ENCODE measurements at regions not wholly inside any gene's neighbourhood (a gene's known extent, or its start where the extent isn't known, plus 50 kb on each side); places are given as distances from the start of the nearest gene placed in this dataset.

DNA sequence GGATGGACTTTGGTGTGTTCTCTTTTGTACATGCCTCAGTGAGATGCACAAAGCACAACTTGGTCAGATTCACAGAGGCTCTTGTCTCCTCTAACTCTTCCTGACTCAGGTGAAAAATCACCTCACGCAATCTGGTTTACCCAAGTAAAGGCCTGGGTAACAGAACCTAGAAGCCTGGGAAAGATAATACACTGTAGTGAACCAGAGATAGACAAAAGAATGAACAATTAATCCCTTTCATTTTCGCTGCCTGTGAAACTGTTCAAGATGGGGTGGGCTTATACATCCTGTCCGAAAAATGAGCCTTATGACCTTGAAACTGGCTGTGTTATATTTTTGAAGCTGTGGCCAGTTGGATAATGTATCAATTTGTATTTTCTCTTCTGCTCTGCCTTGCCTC, 678.9 kb upstream of the TEX47 start:
- intact Hi-C loops (cut with micrococcal nuclease; ENCODE audit: unreplicated experiment), result no loop called here
- CTCF ChIA-PET, result no interaction called here
- Mint-ChIP-seq H3K4me1 (ENCODE audit: low read depth, unreplicated experiment) (no peaks in the 10 kb centered on the region), H3K4me3 (ENCODE audit: low read depth, unreplicated experiment) (no peak overlapping the region), H3K36me3 (ENCODE audit: insufficient read depth, unreplicated experiment) (no peaks in the 10 kb centered on the region), H3K27ac (ENCODE audit: unreplicated experiment) (no peak overlapping the region), H3K9me3 (ENCODE audit: low read depth, unreplicated experiment) (no peaks in the 10 kb centered on the region), H3K27me3 (ENCODE audit: unreplicated experiment) (no peaks in the 10 kb centered on the region)
- TF ChIP-seq, protein P1, sequence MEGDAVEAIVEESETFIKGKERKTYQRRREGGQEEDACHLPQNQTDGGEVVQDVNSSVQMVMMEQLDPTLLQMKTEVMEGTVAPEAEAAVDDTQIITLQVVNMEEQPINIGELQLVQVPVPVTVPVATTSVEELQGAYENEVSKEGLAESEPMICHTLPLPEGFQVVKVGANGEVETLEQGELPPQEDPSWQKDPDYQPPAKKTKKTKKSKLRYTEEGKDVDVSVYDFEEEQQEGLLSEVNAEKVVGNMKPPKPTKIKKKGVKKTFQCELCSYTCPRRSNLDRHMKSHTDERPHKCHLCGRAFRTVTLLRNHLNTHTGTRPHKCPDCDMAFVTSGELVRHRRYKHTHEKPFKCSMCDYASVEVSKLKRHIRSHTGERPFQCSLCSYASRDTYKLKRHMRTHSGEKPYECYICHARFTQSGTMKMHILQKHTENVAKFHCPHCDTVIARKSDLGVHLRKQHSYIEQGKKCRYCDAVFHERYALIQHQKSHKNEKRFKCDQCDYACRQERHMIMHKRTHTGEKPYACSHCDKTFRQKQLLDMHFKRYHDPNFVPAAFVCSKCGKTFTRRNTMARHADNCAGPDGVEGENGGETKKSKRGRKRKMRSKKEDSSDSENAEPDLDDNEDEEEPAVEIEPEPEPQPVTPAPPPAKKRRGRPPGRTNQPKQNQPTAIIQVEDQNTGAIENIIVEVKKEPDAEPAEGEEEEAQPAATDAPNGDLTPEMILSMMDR (IDR thresholded peaks at IDR 0.05; ENCODE audit: unreplicated experiment), result no peak
- no TSS peak for BruUV-seq (replicated peaks)
- no peak for DNase-seq

DNA sequence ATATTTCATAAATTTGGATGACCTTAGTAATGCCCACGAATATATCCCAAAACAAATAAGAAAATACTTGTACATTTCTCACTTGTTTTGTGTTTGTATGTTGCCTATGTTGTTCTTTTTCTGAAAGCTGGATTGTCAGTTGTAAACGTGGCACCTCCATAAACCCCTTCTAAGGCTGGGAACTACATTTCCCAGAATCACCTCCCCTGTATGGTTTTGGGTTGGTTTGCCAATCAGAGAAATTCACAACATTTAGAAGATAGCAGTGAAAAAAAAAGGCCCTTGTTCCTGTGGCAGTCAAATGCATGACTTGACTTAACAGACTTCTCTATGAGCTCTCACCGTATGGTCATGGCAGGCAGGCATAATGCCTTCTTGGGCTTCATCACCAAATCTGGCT, 676.3 kb upstream of the STEAP1 start:
- H3K9me3 Mint-ChIP-seq (ENCODE audit: low read depth, unreplicated experiment), result no peaks in the 10 kb centered on the region
- no TSS peak for BruUV-seq (replicated peaks)
- no peak overlapping the region for H3K4me3 Mint-ChIP-seq (ENCODE audit: low read depth, unreplicated experiment)
- CTCF ChIA-PET, result no interaction called here
- no peaks in the 10 kb centered on the region for H3K4me1 Mint-ChIP-seq (ENCODE audit: low read depth, unreplicated experiment)
- no peak overlapping the region for H3K27ac Mint-ChIP-seq (ENCODE audit: unreplicated experiment)
- H3K36me3 Mint-ChIP-seq (ENCODE audit: insufficient read depth, unreplicated experiment), result no peaks in the 10 kb centered on the region
- no peaks in the 10 kb centered on the region for H3K27me3 Mint-ChIP-seq (ENCODE audit: unreplicated experiment)
- intact Hi-C loops (cut with micrococcal nuclease; ENCODE audit: unreplicated experiment), result no loop called here
- no peak for DNase-seq
- TF ChIP-seq, protein P1 (IDR thresholded peaks at IDR 0.05; ENCODE audit: unreplicated experiment), result no peak

DNA sequence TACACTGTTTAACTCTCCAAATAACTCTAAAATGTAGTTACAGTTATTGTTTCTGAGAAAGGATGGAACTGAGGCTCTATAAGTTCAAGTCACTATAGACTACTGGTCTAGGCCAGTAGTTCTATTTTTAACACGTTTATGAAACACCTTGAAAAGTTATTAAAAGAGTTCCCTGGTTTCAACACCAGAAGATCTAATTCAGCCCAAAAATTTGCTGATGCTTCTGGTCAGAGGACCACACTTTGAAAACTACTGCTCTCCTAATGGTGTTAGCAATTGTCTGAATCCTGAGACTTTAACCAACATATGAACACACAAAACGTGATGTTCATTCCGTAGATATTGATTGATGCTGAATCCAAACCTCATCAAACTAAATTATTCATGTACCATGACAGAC, 658.6 kb upstream of the STEAP1 start:
- Mint-ChIP-seq H3K27me3 (ENCODE audit: unreplicated experiment) (no peaks in the 10 kb centered on the region), H3K27ac (ENCODE audit: unreplicated experiment) (no peak overlapping the region), H3K36me3 (ENCODE audit: insufficient read depth, unreplicated experiment) (no peaks in the 10 kb centered on the region), H3K4me3 (ENCODE audit: low read depth, unreplicated experiment) (no peak overlapping the region), H3K4me1 (ENCODE audit: low read depth, unreplicated experiment) (no peaks in the 10 kb centered on the region), H3K9me3 (ENCODE audit: low read depth, unreplicated experiment) (no peaks in the 10 kb centered on the region)
- CTCF ChIA-PET, result no interaction called here
- TF ChIP-seq, protein P1 (IDR thresholded peaks at IDR 0.05; ENCODE audit: unreplicated experiment), result no peak
- intact Hi-C loops (cut with micrococcal nuclease; ENCODE audit: unreplicated experiment), result no loop called here
- no TSS peak for BruUV-seq (replicated peaks)
- no peak for DNase-seq

DNA sequence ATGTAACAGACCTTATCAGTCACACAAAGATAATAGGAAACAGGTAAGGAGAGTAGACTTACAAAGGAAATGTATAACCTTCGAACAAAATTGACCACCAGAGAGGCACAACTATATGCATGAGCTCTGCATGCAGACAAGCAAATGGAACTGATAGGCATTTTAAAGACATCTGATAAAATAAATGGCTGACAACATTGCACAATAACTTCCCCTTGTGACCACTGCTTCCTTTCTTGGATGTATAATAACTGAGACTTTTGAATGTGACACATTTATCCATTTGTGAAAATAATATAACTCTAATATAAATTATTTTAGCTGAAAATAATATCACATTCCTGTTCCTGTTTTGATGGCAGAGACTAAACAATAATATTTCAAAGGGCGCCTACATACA, 654.2 kb upstream of the STEAP1 start:
- Mint-ChIP-seq H3K27me3 (ENCODE audit: unreplicated experiment) (no peaks in the 10 kb centered on the region), H3K36me3 (ENCODE audit: insufficient read depth, unreplicated experiment) (no peaks in the 10 kb centered on the region), H3K4me1 (ENCODE audit: low read depth, unreplicated experiment) (no peaks in the 10 kb centered on the region), H3K27ac (ENCODE audit: unreplicated experiment) (no peak overlapping the region), H3K4me3 (ENCODE audit: low read depth, unreplicated experiment) (no peak overlapping the region), H3K9me3 (ENCODE audit: low read depth, unreplicated experiment) (no peaks in the 10 kb centered on the region)
- TF ChIP-seq, protein P1 (IDR thresholded peaks at IDR 0.05; ENCODE audit: unreplicated experiment), result no peak
- no peak for DNase-seq
- CTCF ChIA-PET, result interaction anchor here (0.6 kb wide), 1 partner anchor 13 kb away, joined by 4 read pairs; no protein-coding TSS in a partner anchor
- intact Hi-C loops (cut with micrococcal nuclease; ENCODE audit: unreplicated experiment), result no loop called here
- no TSS peak for BruUV-seq (replicated peaks)

DNA sequence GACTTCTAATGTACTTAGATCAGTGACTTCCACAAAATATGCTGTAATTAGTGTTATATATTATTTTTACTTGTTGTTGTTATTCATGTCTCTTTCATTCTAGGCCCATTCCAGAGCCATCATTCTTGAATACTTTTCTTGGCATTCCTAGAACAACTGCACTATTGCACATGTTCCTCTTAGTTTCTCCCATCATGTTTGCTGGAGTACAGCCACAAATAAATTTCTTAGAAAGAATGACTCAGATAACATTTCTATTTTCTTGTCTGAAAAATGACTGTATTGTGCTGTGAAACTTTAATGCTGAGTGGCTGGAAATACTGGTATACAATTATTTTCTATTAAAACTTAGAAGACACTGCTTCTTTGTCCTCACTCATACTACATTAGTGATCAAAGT, 651.0 kb upstream of the STEAP1 start:
- H3K27ac Mint-ChIP-seq (ENCODE audit: unreplicated experiment), result no peak overlapping the region
- intact Hi-C loops (cut with micrococcal nuclease; ENCODE audit: unreplicated experiment), result no loop called here
- no peaks in the 10 kb centered on the region for H3K9me3 Mint-ChIP-seq (ENCODE audit: low read depth, unreplicated experiment)
- TF ChIP-seq, protein P1 (IDR thresholded peaks at IDR 0.05; ENCODE audit: unreplicated experiment), result no peak
- no TSS peak for BruUV-seq (replicated peaks)
- CTCF ChIA-PET, result no interaction called here
- no peak for DNase-seq
- no peak overlapping the region for H3K4me3 Mint-ChIP-seq (ENCODE audit: low read depth, unreplicated experiment)
- no peaks in the 10 kb centered on the region for H3K4me1 Mint-ChIP-seq (ENCODE audit: low read depth, unreplicated experiment)
- H3K27me3 Mint-ChIP-seq (ENCODE audit: unreplicated experiment), result no peaks in the 10 kb centered on the region
- H3K36me3 Mint-ChIP-seq (ENCODE audit: insufficient read depth, unreplicated experiment), result no peaks in the 10 kb centered on the region
